HG03064 (cell line): ENCODE measurements at regions not wholly inside any gene's neighbourhood (a gene's known extent, or its start where the extent isn't known, plus 50 kb on each side); places are given as distances from the start of the nearest gene placed in this dataset.

Source experiments
- ATAC-seq: cut with Tn5 transposase; IDR thresholded peaks from one replicate; pipeline ENCODE4 v1.9.1; 2021; ENCODE audit warnings: low read depth; ENCODE audit not compliant: unreplicated experiment

GRCh38 chr6:37104824-37105147 lies 65.2 kb upstream of the PIM1 start:
- ATAC-seq = no peak

- ATAC-seq = no peak
These were observed 64.6 kb upstream of the PIM1 start for GRCh38 chr6:37105148-37106050.

- ATAC-seq = no peak
These were observed 63.9 kb upstream of the PIM1 start for GRCh38 chr6:37106051-37106363.

GRCh38 chr6:37106554-37106953 lies 63.4 kb upstream of the PIM1 start:
- no peak for ATAC-seq

GRCh38 chr6:37106982-37107491 lies 62.9 kb upstream of the PIM1 start:
- ATAC-seq = no peak

GRCh38 chr6:37109714-37110499 lies 60.0 kb upstream of the PIM1 start:
- ATAC-seq = no peak

GRCh38 chr6:37110500-37111461 lies 59.2 kb upstream of the PIM1 start:
- no peak for ATAC-seq

- no peak for ATAC-seq
These were observed 56.0 kb upstream of the PIM1 start for GRCh38 chr6:37113976-37114375.

- no peak for ATAC-seq
These were observed 55.3 kb upstream of the PIM1 start for GRCh38 chr6:37114612-37115011.

- no peak for ATAC-seq
These were observed 54.6 kb upstream of the PIM1 start for GRCh38 chr6:37115236-37115895.

GRCh38 chr6:37116326-37116725 lies 53.6 kb upstream of the PIM1 start:
- ATAC-seq = no peak

- ATAC-seq = no peak
These were observed 50.5 kb upstream of the PIM1 start for GRCh38 chr6:37119387-37119886.
